SK-N-SH treated with all-trans-retinoic acid at 6 μM for 48 hours (cell line): ENCODE measurements at regions not wholly inside any gene's neighbourhood (a gene's known extent, or its start where the extent isn't known, plus 50 kb on each side); places are given as distances from the start of the nearest gene placed in this dataset.

Experiments used
- ARNTL ChIP-seq: fragments of 450-650 bp; formaldehyde crosslinking; IDR thresholded peaks from 2 replicates; pipeline ENCODE4 v1.5.0; 2020; ENCODE audit warnings: low read depth, mild to moderate bottlenecking, moderate library complexity, borderline replicate concordance
- ESRRG ChIP-seq: fragments of 250-450 bp; sonication (Bioruptor Pico); IDR thresholded peaks from 2 replicates; pipeline ENCODE4 v1.6.1; 2021; ENCODE audit warnings: mild to moderate bottlenecking
- ISL1 ChIP-seq: fragments of 250-450 bp; sonication (Bioruptor Pico); IDR thresholded peaks from 2 replicates; pipeline ENCODE4 v2.1.2; 2022; ENCODE audit warnings: mild to moderate bottlenecking, moderate library complexity
- PATZ1 ChIP-seq: fragments of 250-450 bp; sonication (Bioruptor Pico); IDR thresholded peaks from 2 replicates; pipeline ENCODE4 v1.8.0; 2020; ENCODE audit warnings: mild to moderate bottlenecking, moderate library complexity, borderline replicate concordance
- RARB ChIP-seq: fragments of 250-450 bp; sonication (Bioruptor Pico); IDR thresholded peaks from 2 replicates; pipeline ENCODE4 v1.8.0; 2021; ENCODE audit warnings: mild to moderate bottlenecking, moderate library complexity
- ZC3H10 ChIP-seq: fragments of 250-450 bp; sonication (Bioruptor Pico); IDR thresholded peaks from 2 replicates; pipeline ENCODE4 v1.5.1; 2021; ENCODE audit warnings: mild to moderate bottlenecking, moderate library complexity
- ZFP30 ChIP-seq: fragments of 450-650 bp; formaldehyde crosslinking; IDR thresholded peaks from 2 replicates; pipeline ENCODE4 v1.5.0; 2022; ENCODE audit warnings: mild to moderate bottlenecking, moderate library complexity

GRCh38 chr2:129893244-129893643 lies 86.2 kb upstream of the RAB6C start:
- no peak for TF ChIP-seq ZFP30 (CRISPR knock-in tag)
- TF ChIP-seq ESRRG (CRISPR knock-in tag) = no peak
- no peak for TF ChIP-seq ARNTL (CRISPR knock-in tag)
- no peak for TF ChIP-seq RARB (CRISPR knock-in tag)
- TF ChIP-seq ZC3H10 (CRISPR knock-in tag) = no peak
- no peak for TF ChIP-seq PATZ1 (CRISPR knock-in tag)
- no peak for TF ChIP-seq ISL1 (CRISPR knock-in tag)
